ENCODE measurements at regions not wholly inside any gene's neighbourhood (a gene's known extent, or its start where the extent isn't known, plus 50 kb on each side); places are given as distances from the start of the nearest gene placed in this dataset.

DNA sequence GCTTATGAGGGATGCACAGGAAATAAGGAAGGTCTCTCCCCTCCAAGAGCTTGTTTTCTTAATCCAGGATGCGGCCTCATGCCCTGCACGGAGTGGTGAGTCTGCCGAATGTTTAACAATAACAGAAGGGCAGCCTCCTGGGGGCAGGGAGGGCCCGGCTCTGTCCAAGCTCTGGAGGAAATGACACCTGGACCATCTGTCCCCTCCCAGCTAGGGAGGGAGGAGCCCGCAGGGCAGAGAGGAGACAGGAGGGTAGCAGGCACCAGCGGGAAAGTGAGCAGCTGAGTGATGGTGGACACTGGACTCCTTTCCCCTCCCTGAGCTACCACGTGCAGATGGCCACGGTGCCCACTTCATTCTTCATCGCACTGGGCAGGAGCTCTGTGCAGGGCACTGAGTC, 398.2 kb upstream of the MYT1L start:
- no peak overlapping the region for H3K4me3 ChIP-seq
- no peaks in the 10 kb centered on the region for H3K9me3 ChIP-seq (replicated peaks in 1 of 3)
- WGBS, 4 donors = 76 to 84% (median 83%) methylated on average over 9 of the region's 9 CpGs
- no peaks in the 10 kb centered on the region for H3K27me3 ChIP-seq
- H3K36me3 ChIP-seq (replicated peaks in 1 of 2) = no peaks in the 10 kb centered on the region
- no peak for DNase-seq
- no peak overlapping the region for H3K27ac ChIP-seq
- intact Hi-C loops (cut with DNase I) = no loop called here
- H3K4me1 ChIP-seq (replicated peaks in 1 of 2) = no peaks in the 10 kb centered on the region
- TF ChIP-seq, protein P1, sequence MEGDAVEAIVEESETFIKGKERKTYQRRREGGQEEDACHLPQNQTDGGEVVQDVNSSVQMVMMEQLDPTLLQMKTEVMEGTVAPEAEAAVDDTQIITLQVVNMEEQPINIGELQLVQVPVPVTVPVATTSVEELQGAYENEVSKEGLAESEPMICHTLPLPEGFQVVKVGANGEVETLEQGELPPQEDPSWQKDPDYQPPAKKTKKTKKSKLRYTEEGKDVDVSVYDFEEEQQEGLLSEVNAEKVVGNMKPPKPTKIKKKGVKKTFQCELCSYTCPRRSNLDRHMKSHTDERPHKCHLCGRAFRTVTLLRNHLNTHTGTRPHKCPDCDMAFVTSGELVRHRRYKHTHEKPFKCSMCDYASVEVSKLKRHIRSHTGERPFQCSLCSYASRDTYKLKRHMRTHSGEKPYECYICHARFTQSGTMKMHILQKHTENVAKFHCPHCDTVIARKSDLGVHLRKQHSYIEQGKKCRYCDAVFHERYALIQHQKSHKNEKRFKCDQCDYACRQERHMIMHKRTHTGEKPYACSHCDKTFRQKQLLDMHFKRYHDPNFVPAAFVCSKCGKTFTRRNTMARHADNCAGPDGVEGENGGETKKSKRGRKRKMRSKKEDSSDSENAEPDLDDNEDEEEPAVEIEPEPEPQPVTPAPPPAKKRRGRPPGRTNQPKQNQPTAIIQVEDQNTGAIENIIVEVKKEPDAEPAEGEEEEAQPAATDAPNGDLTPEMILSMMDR (IDR thresholded peaks at IDR 0.05) = no peak
- TF ChIP-seq POLR2A (IDR thresholded peaks at IDR 0.05) = no peak

DNA sequence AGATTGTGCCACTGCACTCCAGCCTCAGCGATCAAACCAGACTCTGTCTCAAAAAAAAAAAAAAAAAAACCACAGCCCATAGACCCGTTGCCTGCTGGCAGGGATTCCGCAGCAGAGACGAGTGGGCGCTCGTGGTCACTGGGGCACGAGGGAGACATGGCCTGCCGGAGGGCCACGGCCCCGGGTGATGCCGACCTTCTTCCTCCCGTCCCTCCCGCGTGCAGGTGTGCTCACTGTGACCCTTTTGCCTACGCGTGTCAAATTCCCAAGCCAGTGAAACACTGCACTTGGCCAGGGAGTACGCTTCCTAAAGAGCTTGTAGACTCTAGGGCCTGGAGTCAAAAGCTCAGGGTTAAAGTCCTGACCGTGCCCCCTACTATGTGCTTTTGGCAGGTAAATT, 397.6 kb upstream of the MYT1L start:
- Histone ChIP-seq H3K27ac (no peak overlapping the region), H3K27me3 (no peaks in the 10 kb centered on the region), H3K4me1 (replicated peaks in 1 of 2) (no peaks in the 10 kb centered on the region), H3K4me3 (no peak overlapping the region), H3K9me3 (replicated peaks in 1 of 3) (no peaks in the 10 kb centered on the region), H3K36me3 (replicated peaks in 1 of 2) (no peaks in the 10 kb centered on the region)
- WGBS, 4 donors = 85 to 90% (median 87%) methylated on average over 17 to 18 of the region's 18 CpGs
- intact Hi-C loops (cut with DNase I) = no loop called here
- DNase-seq = no peak
- no peak for TF ChIP-seq POLR2A (IDR thresholded peaks at IDR 0.05)
- TF ChIP-seq, protein P1 (IDR thresholded peaks at IDR 0.05) = no peak

DNA sequence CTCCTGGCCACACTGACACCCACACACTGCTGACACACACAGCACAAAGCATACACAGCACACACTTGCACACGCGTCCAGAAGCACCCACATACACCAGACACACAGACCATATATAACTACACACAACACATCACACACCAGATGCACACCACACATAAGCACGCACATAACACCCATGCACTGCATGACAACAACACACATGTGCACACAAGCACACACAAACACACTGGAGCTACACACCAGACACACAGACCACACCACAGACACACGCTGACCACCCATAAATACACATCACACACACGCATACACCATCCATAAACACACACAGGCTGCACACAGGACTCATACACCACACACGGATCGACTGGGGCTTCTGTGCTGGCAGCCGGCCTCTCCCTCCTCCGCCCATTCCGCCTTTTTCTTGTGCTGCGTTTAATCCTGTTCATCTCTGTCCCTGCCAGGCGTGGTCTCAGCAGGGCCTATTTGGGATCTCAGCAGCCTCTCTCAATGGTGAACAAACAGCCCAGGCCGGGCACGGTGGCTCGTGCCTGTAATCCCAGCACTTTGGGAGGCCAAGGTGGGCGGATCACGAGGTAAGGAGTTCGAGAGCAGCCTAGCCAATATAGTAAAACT, 396.9 kb upstream of the MYT1L start:
- H3K27ac ChIP-seq = no peak overlapping the region
- no peaks in the 10 kb centered on the region for H3K9me3 ChIP-seq (replicated peaks in 1 of 3)
- no peak overlapping the region for H3K4me3 ChIP-seq
- no peaks in the 10 kb centered on the region for H3K36me3 ChIP-seq (replicated peaks in 1 of 2)
- DNase-seq = no peak
- WGBS, 4 donors = 85 to 92% (median 88%) methylated on average over 18 of the region's 18 CpGs
- TF ChIP-seq, protein P1 (IDR thresholded peaks at IDR 0.05) = no peak
- TF ChIP-seq POLR2A (IDR thresholded peaks at IDR 0.05) = no peak
- no peaks in the 10 kb centered on the region for H3K27me3 ChIP-seq
- H3K4me1 ChIP-seq (replicated peaks in 1 of 2) = no peaks in the 10 kb centered on the region
- intact Hi-C loops (cut with DNase I) = no loop called here

DNA sequence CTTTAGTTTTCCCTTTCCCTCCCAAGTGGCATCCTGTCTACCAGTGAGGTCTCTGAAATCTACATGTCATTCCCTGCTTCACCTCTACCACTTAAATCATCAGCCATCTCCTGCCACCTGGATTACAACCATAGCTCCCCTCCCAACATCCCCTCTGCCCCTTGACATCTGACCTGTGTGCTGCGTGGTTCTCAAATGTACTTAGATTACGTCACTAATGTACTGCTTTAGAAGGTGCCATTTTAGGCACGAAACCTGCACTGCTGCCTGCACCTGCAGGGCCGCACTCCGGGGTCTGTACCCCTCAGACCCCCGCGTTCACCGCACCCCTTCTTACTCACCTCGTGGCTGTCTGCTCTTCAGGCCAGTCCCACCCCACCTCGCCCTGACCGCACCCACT, 395.1 kb upstream of the MYT1L start:
- TF ChIP-seq, protein P1 (IDR thresholded peaks at IDR 0.05) = no peak
- no peak for TF ChIP-seq POLR2A (IDR thresholded peaks at IDR 0.05)
- 83 to 86% (median 85%) methylated on average over 11 of the region's 11 CpGs for WGBS, 4 donors
- intact Hi-C loops (cut with DNase I) = no loop called here
- no peaks in the 10 kb centered on the region for H3K4me1 ChIP-seq (replicated peaks in 1 of 2)
- H3K9me3 ChIP-seq (replicated peaks in 1 of 3) = no peaks in the 10 kb centered on the region
- H3K27me3 ChIP-seq = no peaks in the 10 kb centered on the region
- H3K4me3 ChIP-seq = no peak overlapping the region
- H3K27ac ChIP-seq = no peak overlapping the region
- H3K36me3 ChIP-seq (replicated peaks in 1 of 2) = no peaks in the 10 kb centered on the region
- DNase-seq = no peak
